H1 (cell line): ENCODE measurements at regions not wholly inside any gene's neighbourhood (a gene's known extent, or its start where the extent isn't known, plus 50 kb on each side); places are given as distances from the start of the nearest gene placed in this dataset.

Source experiments
- FOSL1 ChIP-seq: IDR thresholded peaks from 2 replicates; pipeline ENCODE4 v1.6.1; 2011; ENCODE audit warnings: mild to moderate bottlenecking, low read depth, low read length, moderate library complexity; ENCODE audit not compliant: insufficient read depth
- GABPA ChIP-seq: IDR thresholded peaks from 2 replicates; pipeline ENCODE4 v1.6.1; 2011; ENCODE audit warnings: mild to moderate bottlenecking, low read length, moderate library complexity, borderline replicate concordance; ENCODE audit not compliant: insufficient read depth
- SP1 ChIP-seq: IDR thresholded peaks from 2 replicates; pipeline ENCODE4 v1.6.1; 2011; ENCODE audit warnings: low read depth, low read length
- SRF ChIP-seq: IDR thresholded peaks from 2 replicates; pipeline ENCODE4 v1.6.1; 2011; ENCODE audit warnings: mild to moderate bottlenecking, low read depth, low read length, moderate library complexity
- YY1 ChIP-seq: IDR thresholded peaks from 2 replicates; pipeline ENCODE4 v1.6.1; 2011; ENCODE audit warnings: low read depth, mild to moderate bottlenecking, low read length

DNA sequence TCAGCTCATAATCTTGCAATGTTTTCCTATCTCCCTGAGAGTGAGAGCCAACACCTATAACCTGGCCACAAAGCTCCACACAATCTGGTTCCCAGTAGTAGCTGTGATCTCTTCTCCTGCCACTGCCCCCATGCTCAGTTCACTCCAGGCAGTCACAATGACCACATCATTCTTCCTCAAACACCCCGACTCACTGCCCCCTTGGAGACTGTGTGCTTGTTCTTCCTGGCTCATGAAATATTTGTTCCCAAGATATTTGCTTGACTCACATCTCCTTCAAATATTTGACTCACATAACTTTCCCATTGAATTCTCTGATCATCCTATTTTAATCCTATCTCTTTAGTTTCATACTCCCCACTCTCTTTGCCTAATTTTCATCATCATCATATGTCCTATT, 173.7 kb downstream of the AREG start (continued):
- TF ChIP-seq SRF (no peak), FOSL1 (no peak), GABPA (no peak), YY1 (no peak), SP1 (no peak)
- TF ChIP-seq, all 59 proteins: peak for 0
